Superior temporal gyrus (tissue), 1 donor: ENCODE measurements at regions not wholly inside any gene's neighbourhood (a gene's known extent, or its start where the extent isn't known, plus 50 kb on each side); places are given as distances from the start of the nearest gene placed in this dataset.

Experiments
- DNase-seq: peaks from one replicate; pipeline ENCODE4 v3.0.0-alpha.2; 2016; ENCODE audit errors: extremely low spot score

GRCh38 chr4:38189445-38189844 is 229.2 kb downstream of the PTTG2 start:
- no peak for DNase-seq

- no peak for DNase-seq
Measured at GRCh38 chr4:38190717-38191178, 230.6 kb downstream of the PTTG2 start.

GRCh38 chr4:38192516-38192915 is 232.3 kb downstream of the PTTG2 start:
- no peak for DNase-seq

GRCh38 chr4:38193236-38193863 is 233.2 kb downstream of the PTTG2 start:
- no peak for DNase-seq

- DNase-seq = no peak
Measured at GRCh38 chr4:38194047-38194602, 233.9 kb downstream of the PTTG2 start.

DNA sequence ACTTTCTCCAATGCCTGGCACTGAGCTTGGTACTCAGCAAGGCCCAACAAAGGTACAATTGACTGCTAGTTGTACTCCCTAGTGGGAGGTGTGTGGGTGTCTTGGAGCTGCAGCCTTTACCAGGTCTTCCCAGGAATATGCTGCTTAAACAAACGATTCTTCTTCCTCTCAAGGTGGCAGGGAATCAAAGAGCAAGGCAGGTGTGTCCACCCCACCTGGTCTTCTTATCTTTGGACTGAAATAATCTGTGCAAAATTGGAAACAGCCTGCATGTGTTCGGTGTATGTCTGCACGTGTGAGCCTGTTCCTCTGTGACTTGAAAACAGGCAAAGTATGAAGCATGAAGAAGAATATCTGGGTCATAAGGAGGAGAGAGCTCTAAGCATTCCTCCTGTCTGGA is 235.3 kb downstream of the PTTG2 start:
- no peak for DNase-seq

DNA sequence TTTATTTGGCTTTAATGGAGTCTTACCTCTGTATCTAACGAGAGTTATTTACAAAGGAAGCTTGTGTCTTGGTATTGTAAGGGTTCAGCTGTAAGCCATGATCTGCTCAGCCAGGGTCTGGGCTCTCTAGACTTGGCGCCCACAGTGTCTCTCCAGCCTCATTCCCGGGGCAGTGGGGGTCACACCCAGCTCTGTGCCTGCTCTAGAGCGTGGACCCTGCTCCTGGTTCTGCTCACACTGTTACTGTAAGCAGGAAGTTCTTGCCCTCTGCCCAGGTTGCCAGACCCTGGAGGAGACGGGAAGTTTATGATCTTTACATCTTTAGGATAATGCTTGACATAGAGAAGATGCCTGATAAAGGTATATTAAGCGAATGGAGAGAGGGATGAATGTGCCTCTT is 235.7 kb downstream of the PTTG2 start:
- no peak for DNase-seq

- DNase-seq = no peak
Measured at GRCh38 chr4:38202242-38202641, 242.0 kb downstream of the PTTG2 start.

DNA sequence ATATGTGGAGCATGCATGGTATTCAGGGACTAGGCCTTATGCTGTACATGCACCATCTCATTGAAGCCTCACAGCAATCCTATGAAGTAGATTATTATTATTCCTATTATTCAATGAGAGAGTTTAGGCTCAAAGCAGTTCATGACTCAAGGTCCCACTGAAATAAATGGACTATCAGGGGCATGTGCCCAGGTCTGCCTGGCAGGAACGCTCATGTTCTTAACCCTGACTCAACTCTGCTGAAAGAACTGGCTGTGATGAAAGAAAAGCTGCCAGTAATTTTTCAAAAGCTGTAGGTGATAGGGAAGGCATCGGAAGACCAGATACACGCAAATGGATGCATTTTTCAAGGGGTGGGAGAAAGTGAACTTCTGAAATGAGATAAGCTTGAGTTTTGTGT is 243.4 kb downstream of the PTTG2 start:
- no peak for DNase-seq

- DNase-seq = peak; percentile 77
Measured at GRCh38 chr4:38204339-38205035, 244.3 kb downstream of the PTTG2 start.

DNA sequence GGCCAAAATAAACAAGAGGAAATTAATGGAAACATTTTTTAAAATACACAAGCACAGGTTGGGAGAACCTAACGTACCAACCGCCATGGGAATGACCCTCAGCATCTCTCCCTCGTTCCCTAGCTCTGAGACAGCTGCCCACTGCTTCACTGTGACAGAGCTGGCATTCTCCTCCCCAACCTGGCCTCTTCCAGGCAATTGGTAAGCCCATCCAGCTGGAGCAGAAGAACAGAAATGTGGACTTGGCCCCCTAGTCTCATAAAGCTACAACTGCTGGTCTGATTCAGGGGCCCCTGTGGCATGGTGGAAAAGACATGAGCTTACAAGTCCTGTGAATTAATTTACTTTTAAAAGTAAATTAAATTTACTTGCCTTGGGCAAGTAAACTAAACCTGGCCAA is 245.1 kb downstream of the PTTG2 start:
- DNase-seq = no peak

GRCh38 chr4:38207110-38207457 is 246.9 kb downstream of the PTTG2 start:
- DNase-seq = no peak

- DNase-seq = no peak
Measured at GRCh38 chr4:38209654-38210053, 249.5 kb downstream of the PTTG2 start.

GRCh38 chr4:38210396-38211114 is 250.4 kb downstream of the PTTG2 start:
- DNase-seq = no peak

- no peak for DNase-seq
Measured at GRCh38 chr4:38211885-38212284, 251.7 kb downstream of the PTTG2 start.

- DNase-seq = no peak
Measured at GRCh38 chr4:38213083-38213805, 253.0 kb downstream of the PTTG2 start.

GRCh38 chr4:38222892-38223291 is 262.7 kb downstream of the PTTG2 start:
- DNase-seq = no peak

GRCh38 chr4:38223306-38223705 is 263.1 kb downstream of the PTTG2 start:
- DNase-seq = peak; percentile 63

DNA sequence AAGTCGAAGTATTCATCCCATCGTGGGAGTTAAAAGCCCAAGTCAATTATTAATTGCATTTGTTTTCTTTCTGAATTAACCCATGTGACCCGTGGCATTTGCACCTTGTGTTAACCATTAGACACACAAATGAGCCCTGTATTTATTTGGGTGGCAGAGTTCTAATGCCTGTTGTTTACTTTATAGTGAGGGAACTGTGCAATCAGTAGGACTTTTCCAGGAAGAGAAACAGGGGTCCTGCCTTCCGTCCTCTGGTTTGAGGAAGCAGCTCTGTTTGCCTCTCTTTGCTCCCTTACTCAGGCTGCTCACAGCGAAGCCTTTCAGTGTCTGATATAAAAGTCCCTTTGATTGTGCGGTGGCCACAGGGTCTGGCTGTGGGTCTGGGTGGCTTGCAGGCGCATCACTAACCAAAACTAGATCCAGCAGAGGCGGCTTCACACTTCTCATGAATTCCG is 263.6 kb downstream of the PTTG2 start:
- peak; percentile 88 for DNase-seq

DNA sequence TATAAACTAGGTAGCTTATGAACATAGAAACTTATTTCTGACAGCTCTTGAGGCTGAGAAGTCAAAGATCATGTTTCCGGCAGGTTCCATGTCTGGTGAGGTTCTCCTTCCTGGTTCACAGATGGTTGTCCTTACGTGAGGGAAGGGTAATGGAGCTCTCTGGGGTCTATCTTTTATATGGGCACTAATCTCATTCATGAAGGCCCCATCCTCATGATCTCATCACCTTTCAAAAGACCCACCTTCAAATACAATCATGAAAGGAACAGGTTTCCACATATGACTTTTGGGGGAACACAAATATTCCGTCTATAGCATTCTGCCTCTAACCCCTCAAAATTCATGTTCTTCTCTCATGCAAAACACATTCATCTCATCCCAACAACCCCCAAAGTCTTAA is 264.7 kb downstream of the PTTG2 start:
- DNase-seq = no peak

DNA sequence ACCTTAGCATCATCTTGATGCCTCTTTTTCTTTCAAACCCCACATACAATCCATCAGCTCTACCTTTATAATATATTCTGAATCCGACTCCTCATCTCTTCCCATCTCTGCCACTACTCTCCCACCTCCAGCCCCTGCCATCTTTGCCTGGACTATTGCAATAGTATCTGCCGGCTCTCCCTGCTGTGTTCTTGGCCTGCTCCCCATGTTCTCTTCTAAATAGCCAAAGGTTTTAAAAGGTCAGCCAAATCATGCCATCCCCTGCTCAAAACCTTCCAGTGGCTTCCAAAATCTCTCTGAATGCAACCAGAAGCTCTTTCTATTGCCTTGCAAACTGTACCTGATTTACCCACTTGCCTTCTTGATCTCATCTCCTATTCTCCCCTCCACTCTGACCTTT is 266.0 kb downstream of the PTTG2 start:
- DNase-seq = no peak
